ENCODE measurements at regions not wholly inside any gene's neighbourhood (a gene's known extent, or its start where the extent isn't known, plus 50 kb on each side); places are given as distances from the start of the nearest gene placed in this dataset.

- DNase-seq (ENCODE audit: insufficient read length, low spot score, missing footprints), result no peak
- no peak overlapping the region for H3K27ac ChIP-seq (ENCODE audit: low read depth, low read length)
Observed at GRCh38 chr2:133713049-133713580, 144.9 kb upstream of the NCKAP5 start.

GRCh38 chr2:133716166-133716565, 147.9 kb upstream of the NCKAP5 start:
- no peak overlapping the region for H3K4me3 ChIP-seq (ENCODE audit: insufficient read depth, low read length)

More at GRCh38 chr2:133713049-133713580, 144.9 kb upstream of the NCKAP5 start:
- no peaks in the 10 kb centered on the region for H3K36me3 ChIP-seq (ENCODE audit: insufficient read depth, low read length)
- peaks cover 11% of the 10 kb centered on the region for H3K4me1 ChIP-seq (ENCODE audit: insufficient read depth, low read length)
- no peak overlapping the region for H2AFZ ChIP-seq (ENCODE audit: low read length)
- no peaks in the 10 kb centered on the region for H3K9me3 ChIP-seq (ENCODE audit: low read depth, low read length)
- H3K4me2 ChIP-seq (ENCODE audit: insufficient read depth, low read length), result no peak overlapping the region
- no peaks in the 10 kb centered on the region for H3K79me2 ChIP-seq (ENCODE audit: insufficient read depth, low read length)
- no peaks in the 10 kb centered on the region for H4K20me1 ChIP-seq (ENCODE audit: insufficient read depth, low read length)
- TF ChIP-seq CTCF (IDR thresholded peaks at IDR 0.05; ENCODE audit: extremely low read depth, low read depth, low read length), result no peak
- no peak overlapping the region for H3K4me3 ChIP-seq (ENCODE audit: insufficient read depth, low read length)
- H3K27me3 ChIP-seq (ENCODE audit: insufficient read depth, low read length), result no peaks in the 10 kb centered on the region

GRCh38 chr2:133717497-133717896, 149.2 kb upstream of the NCKAP5 start:
- H3K27me3 ChIP-seq (ENCODE audit: insufficient read depth, low read length), result no peaks in the 10 kb centered on the region
- no peak overlapping the region for H3K27ac ChIP-seq (ENCODE audit: low read depth, low read length)
- no peaks in the 10 kb centered on the region for H4K20me1 ChIP-seq (ENCODE audit: insufficient read depth, low read length)
- H3K4me3 ChIP-seq (ENCODE audit: insufficient read depth, low read length), result no peak overlapping the region
- no peak overlapping the region for H3K4me2 ChIP-seq (ENCODE audit: insufficient read depth, low read length)
- H2AFZ ChIP-seq (ENCODE audit: low read length), result peak overlapping the region; percentile 32
- TF ChIP-seq CTCF (IDR thresholded peaks at IDR 0.05; ENCODE audit: extremely low read depth, low read depth, low read length), result no peak
- H3K79me2 ChIP-seq (ENCODE audit: insufficient read depth, low read length), result no peaks in the 10 kb centered on the region
- H3K36me3 ChIP-seq (ENCODE audit: insufficient read depth, low read length), result no peaks in the 10 kb centered on the region
- no peak for DNase-seq (ENCODE audit: insufficient read length, low spot score, missing footprints)
- peaks cover 31% of the 10 kb centered on the region for H3K4me1 ChIP-seq (ENCODE audit: insufficient read depth, low read length)
- H3K9me3 ChIP-seq (ENCODE audit: low read depth, low read length), result no peaks in the 10 kb centered on the region

More at GRCh38 chr2:133716166-133716565, 147.9 kb upstream of the NCKAP5 start:
- no peak for DNase-seq (ENCODE audit: insufficient read length, low spot score, missing footprints)
- H3K36me3 ChIP-seq (ENCODE audit: insufficient read depth, low read length), result no peaks in the 10 kb centered on the region
- no peak for TF ChIP-seq CTCF (IDR thresholded peaks at IDR 0.05; ENCODE audit: extremely low read depth, low read depth, low read length)
- no peak overlapping the region for H2AFZ ChIP-seq (ENCODE audit: low read length)
- no peaks in the 10 kb centered on the region for H3K79me2 ChIP-seq (ENCODE audit: insufficient read depth, low read length)
- H3K27ac ChIP-seq (ENCODE audit: low read depth, low read length), result no peak overlapping the region
- peaks cover 31% of the 10 kb centered on the region for H3K4me1 ChIP-seq (ENCODE audit: insufficient read depth, low read length)
- H3K27me3 ChIP-seq (ENCODE audit: insufficient read depth, low read length), result no peaks in the 10 kb centered on the region
- H3K4me2 ChIP-seq (ENCODE audit: insufficient read depth, low read length), result no peak overlapping the region
- H4K20me1 ChIP-seq (ENCODE audit: insufficient read depth, low read length), result no peaks in the 10 kb centered on the region
- no peaks in the 10 kb centered on the region for H3K9me3 ChIP-seq (ENCODE audit: low read depth, low read length)

GRCh38 chr2:133718688-133719201, 150.5 kb upstream of the NCKAP5 start:
- TF ChIP-seq CTCF (IDR thresholded peaks at IDR 0.05; ENCODE audit: extremely low read depth, low read depth, low read length), result no peak
- Histone ChIP-seq H3K79me2 (ENCODE audit: insufficient read depth, low read length) (no peaks in the 10 kb centered on the region), H3K9me3 (ENCODE audit: low read depth, low read length) (no peaks in the 10 kb centered on the region), H3K27me3 (ENCODE audit: insufficient read depth, low read length) (no peaks in the 10 kb centered on the region), H4K20me1 (ENCODE audit: insufficient read depth, low read length) (no peaks in the 10 kb centered on the region), H3K36me3 (ENCODE audit: insufficient read depth, low read length) (no peaks in the 10 kb centered on the region), H3K4me2 (ENCODE audit: insufficient read depth, low read length) (no peak overlapping the region), H3K27ac (ENCODE audit: low read depth, low read length) (peak overlapping the region; percentile 23), H2AFZ (ENCODE audit: low read length) (no peak overlapping the region), H3K4me1 (ENCODE audit: insufficient read depth, low read length) (peaks cover 31% of the 10 kb centered on the region), H3K4me3 (ENCODE audit: insufficient read depth, low read length) (no peak overlapping the region)
- no peak for DNase-seq (ENCODE audit: insufficient read length, low spot score, missing footprints)
